Endothelial cell of umbilical vein (primary cell): ENCODE measurements at regions not wholly inside any gene's neighbourhood (a gene's known extent, or its start where the extent isn't known, plus 50 kb on each side); places are given as distances from the start of the nearest gene placed in this dataset.

Experiments used
- CTCF ChIP-seq, 2 donors: IDR thresholded peaks; 1 replicate in 1 of 2; 2 replicates in 1 of 2; pipeline ENCODE4 v1.5.1; 2011; ENCODE audit warnings: low read length in 2 of 2, mild to moderate bottlenecking in 2 of 2, moderate library complexity in 2 of 2, control low read depth in 1 of 2, inconsistent platforms in 1 of 2, low read depth in 1 of 2; ENCODE audit not compliant: insufficient read depth in 1 of 2; ENCODE audit errors: extremely low read depth in 1 of 2
- EZH2 ChIP-seq: IDR thresholded peaks from 2 replicates; pipeline ENCODE4 v1.6.1; 2012; ENCODE audit warnings: borderline replicate concordance, low read depth, mild to moderate bottlenecking, moderate library complexity, low read length, inconsistent platforms; ENCODE audit not compliant: severe bottlenecking
- JUN ChIP-seq: IDR thresholded peaks from 2 replicates; pipeline ENCODE4 v1.6.1; 2011; ENCODE audit warnings: borderline replicate concordance, low read depth; ENCODE audit not compliant: insufficient read length, insufficient read depth
- MAX ChIP-seq: IDR thresholded peaks from 2 replicates; pipeline ENCODE4 v1.6.1; 2011; ENCODE audit not compliant: insufficient read depth, insufficient read length
- MYC ChIP-seq: IDR thresholded peaks from one replicate; pipeline ENCODE4 v1.6.1; 2011; ENCODE audit warnings: mild to moderate bottlenecking, low read depth, low read length
- POLR2A ChIP-seq: IDR thresholded peaks from 2 replicates; pipeline ENCODE4 v1.6.1; 2012; ENCODE audit warnings: low read depth, mild to moderate bottlenecking, control low read depth, low read length
- POLR2AphosphoS5 ChIP-seq: IDR thresholded peaks from 2 replicates; pipeline ENCODE4 v1.6.1; 2012; ENCODE audit warnings: low read depth, mild to moderate bottlenecking, control low read depth, low read length, moderate library complexity; ENCODE audit not compliant: insufficient read depth

GRCh38 chr12:92290886-92291285, 145.2 kb upstream of the BTG1 start:
- no peak for TF ChIP-seq POLR2AphosphoS5
- TF ChIP-seq CTCF (IDR thresholded peaks at IDR 0.05; ENCODE audit: extremely low read depth in 1 of 2, insufficient read depth in 1 of 2, low read depth in 1 of 2, low read length in 2 of 2): no peak
- TF ChIP-seq POLR2A: no peak
- no peak for TF ChIP-seq EZH2
- no peak for TF ChIP-seq MAX
- TF ChIP-seq MYC: no peak
- no peak for TF ChIP-seq JUN
